CD4-positive, alpha-beta T cell treated with Interleukin-15 for 1 hour (primary cell): ENCODE measurements at regions not wholly inside any gene's neighbourhood (a gene's known extent, or its start where the extent isn't known, plus 50 kb on each side); places are given as distances from the start of the nearest gene placed in this dataset.
"Not testable (repeated sequence)": the region's sequence is repeated elsewhere in the genome, so short reads cannot be mapped to it uniquely, and the experiment has no call there.

Source experiments
- DNase-seq: peaks from one replicate; pipeline ENCODE4 v3.0.0-alpha.2; 2020

DNA sequence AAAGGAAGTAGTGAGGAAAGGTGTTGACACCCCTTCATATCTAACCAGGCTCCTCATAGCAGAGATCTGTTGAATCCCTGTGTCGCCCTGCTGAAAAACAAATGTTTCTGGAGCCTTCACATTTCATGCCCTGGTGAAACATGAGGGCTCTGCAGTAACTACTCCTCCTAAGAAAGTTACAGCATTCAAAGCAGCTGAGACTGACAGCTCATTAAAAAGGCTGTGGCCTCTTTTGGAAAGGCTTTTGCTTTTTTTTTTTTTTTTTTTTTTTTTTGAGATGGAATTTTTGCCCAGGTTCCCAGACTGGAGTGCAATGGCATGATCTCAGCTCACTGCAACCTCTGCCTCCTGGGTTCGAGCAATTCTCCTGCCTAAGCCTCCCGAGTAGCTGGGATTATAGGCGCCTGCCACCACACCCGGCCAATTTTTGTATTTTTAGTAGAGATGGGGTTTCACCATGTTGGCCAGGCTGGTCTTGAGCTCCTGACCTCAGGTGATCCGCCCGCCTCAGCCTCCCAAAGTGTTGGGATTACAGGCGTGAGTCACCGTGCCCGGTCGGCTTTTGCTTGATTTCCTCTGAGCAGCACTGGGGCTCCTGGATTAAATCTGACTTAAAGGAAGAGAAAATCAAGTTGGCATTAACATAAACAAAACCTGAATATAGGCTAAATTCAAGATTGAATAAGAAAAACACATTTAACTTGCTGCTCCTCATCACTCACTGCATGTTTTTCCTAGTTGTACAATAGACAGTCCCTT, 112.9 kb downstream of the PCSK1 start:
- not testable (repeated sequence) for DNase-seq

DNA sequence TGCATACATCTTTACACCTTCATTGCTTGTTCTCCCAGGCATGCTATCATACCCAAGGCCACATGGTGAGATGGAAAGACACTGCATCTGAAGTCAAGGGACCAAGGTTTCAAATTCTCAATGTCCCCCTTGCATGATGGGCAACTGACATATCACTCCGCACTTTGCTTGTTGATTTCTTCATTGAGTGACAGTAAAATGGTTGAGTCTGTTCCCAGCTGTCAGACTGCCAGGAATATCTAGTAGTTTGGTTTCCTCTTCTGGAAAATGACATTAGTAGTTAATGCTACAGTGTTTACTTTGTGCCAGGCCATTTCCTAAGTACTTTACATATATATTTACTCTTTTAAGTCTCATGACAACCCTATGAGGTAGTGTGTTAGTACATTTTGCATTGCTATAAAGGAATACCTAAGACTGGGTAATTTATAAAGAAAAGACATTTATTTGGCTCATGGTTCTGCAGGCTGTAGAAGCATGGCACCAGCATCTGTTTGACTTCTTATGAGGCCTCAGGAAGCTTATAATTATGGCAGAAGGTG, 114.4 kb downstream of the PCSK1 start:
- DNase-seq = no peak

DNA sequence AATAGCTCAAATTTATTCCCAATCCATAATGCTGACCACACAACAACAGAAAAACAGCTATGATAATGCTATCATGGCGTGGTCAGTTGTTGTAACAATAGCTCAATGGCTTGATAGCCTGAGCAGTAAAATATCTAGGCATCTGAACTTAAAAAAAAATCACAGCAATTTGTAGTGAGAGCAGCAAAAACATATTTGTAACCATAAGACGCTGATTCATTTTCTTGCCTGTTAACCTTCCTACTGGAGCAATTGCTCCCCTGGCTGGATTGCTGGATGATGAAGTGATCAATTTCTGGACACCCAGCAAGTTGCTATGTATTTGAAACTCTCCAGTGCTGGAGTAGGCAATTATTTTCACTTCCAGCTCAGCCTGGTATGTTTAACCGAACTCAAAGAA, 115.1 kb downstream of the PCSK1 start:
- DNase-seq = no peak

DNA sequence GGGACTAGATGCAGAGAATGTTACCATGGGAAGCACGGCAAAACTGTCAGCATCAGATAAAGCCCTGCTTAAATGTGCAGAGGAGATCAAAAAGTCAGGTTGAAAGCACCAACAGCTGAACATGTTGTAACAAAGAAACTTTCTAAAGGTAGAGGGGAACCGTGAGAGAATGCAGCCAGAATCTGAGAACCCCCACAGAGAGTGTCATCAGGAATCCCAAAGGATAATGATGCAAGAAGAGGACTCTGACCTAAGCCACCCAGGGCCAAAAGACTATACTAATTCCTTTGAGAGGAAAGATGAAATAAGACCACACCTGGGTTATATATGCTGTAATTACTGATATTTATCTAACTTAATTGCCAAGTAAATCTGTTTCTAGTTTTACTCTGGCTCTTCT, 116.6 kb downstream of the PCSK1 start:
- no peak for DNase-seq

DNA sequence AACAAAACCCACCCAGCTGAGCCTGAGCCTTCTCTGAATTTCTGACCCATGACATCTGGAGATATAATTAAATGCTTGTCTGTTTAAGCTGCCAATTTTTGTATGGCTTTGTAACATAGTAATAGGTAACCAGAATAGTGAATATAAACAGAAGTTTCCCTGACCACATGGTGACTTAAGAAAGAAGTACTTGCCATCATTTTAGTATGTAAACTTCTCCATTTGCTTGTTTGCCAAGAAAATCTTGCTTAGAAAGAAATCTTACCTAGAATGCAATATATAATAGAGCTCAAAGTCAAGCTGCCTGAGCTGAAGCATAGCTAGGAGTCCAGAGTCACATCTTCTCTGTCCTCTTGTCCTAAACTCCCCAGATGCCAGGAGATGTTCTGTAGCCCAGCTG, 117.0 kb downstream of the PCSK1 start:
- no peak for DNase-seq

DNA sequence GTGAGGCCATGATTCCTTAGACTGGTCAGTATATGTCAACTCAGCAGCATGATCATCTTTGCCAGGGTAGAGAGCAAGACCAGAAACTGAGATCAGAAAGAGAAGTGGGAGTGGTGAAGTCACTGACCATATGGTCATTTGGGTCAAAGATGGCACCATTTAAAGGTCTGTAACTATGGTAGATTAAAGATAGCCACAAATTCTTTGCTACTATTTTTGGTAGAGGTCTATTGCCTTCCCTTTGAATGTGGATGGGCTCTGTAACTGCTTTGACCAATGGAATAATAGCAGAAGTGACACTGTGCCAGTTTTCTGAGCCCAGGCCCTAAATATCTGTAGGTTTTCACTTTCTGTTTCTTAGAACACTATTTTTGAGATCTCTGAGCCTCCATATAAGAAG, 117.6 kb downstream of the PCSK1 start:
- DNase-seq = no peak

DNA sequence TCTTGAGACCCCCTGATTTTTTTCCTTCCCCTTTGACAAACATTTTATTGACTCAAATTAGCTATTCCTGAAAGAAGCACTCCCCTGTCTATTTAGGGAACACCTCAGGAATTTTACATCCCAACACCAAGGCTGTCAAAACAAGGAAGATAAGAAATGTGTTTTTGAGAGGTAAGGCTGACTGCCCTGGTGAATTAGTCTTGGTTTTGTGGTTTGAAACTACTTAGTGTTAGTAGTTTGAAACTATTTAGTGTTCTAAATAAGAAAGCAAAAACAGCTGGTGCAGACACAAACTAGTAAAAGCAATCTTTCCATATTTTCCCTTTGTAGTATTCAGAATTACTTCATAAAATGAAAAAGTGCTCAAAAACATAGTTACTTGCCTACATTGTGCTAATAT, 120.7 kb downstream of the PCSK1 start:
- no peak for DNase-seq

DNA sequence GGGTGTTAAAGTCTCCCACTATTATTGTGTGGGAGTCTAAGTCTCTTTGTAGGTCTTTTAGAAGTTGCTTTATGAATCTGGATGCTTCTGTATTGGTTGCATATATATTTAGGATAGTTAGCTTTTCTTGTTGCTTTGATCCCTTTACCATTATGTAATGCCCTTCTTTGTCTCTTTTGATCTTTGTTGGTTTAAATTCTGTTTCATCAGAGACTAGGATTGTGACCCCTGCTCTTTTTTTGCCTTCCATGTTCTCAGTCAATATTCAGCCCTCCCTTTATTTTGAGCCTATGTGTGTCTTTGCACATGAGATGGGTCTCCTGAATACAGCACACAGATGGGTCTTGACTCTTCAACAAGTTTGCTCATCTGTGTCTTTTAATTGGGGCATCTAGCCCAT, 126.0 kb downstream of the PCSK1 start:
- not testable (repeated sequence) for DNase-seq

DNA sequence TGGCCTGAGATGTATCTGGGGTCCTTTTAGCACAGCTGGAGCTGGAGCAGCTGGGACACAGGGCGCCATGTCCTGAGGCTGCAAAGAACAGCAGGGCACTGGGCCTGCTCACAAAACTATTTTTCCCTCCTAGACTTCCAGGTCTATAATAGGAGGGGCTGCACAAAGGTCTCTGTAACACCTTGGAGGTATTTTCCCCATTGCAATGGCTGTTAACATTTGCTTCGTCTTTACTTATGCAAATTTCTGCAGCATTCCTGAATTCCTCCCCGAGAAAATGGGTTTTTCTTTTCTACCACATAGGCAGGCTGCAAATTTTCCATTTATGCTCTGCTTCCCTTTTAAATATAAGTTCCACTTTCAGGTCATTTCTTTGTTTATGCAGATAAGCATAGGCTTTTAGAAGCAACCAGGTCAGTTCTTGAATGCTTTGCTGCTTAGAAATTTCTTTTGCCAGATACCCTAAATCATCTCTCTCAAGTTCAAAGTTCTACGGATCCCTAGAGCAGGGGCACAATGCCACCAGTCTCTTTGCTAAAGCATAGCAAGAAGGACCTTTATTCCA, 130.8 kb downstream of the PCSK1 start:
- no peak for DNase-seq

DNA sequence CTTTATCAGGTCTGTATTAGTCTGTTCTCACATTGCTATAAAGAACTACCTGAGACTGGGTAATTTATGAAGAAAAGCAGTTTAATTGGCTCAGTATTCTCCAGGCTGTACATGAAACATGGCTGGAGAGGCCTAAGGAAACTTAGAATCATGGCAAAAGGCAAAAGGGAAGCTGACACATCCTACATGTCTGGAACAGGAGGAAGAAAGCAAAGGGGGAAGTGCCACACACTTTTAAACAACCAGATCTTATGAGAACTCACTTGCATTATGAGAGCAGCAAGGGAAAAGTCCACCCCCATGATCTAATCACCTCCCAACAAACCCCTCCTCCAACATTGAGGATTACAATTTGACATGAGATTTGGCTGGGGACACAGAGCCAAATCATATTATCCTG, 132.1 kb downstream of the PCSK1 start:
- no peak for DNase-seq

DNA sequence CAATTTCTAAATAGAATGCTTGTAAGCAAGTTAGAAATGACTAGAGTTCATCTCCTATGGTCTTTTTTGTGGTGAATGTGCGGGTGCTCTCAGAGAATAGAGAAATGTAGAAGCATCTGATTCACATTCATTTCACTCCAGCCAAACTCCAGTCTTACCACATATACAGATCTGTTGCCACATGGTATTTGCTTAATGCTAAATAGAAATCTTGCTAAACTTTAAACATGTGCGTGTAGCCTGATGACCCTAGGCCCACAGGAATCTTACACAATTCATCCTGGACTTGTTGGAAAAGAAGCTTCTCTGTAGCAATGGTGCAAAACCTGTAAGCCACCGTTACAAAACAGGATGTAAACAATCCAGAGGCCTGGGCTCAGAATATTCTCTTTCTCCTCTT, 135.2 kb downstream of the PCSK1 start:
- no peak for DNase-seq

DNA sequence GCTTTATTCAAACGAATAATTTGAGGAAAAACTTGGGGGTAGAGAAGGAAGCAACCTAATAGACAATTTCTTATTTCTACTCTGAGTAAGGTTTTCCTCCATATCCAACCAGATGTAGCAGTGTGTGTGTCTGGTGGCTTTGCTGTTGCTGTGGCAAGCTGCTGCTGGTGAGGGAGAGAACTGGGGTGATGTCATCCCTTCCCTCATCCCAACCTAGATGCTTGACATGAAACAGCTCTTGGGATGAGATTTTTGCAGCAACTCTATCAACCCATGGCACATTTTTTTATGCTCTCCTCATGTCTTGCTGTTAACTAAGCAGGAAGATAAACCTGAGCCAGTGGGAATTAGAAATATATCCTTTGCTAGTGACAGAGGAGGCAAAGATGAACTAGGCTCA, 135.8 kb downstream of the PCSK1 start:
- DNase-seq = no peak

DNA sequence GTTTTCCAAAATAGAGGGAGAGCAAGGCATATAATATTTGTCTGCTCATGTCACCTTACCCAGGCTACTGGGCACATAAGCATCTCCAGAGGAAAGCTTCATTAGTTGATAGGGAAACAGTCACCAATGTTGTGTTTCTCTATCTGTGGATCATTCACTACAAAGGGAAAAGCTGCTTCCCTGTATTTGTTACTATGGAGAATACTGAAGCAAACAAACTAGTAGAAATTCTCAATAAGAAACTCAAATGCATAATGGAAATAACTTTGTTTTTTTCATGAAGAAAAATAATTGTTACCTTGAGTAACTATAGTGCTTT, 138.2 kb downstream of the PCSK1 start:
- DNase-seq = no peak

DNA sequence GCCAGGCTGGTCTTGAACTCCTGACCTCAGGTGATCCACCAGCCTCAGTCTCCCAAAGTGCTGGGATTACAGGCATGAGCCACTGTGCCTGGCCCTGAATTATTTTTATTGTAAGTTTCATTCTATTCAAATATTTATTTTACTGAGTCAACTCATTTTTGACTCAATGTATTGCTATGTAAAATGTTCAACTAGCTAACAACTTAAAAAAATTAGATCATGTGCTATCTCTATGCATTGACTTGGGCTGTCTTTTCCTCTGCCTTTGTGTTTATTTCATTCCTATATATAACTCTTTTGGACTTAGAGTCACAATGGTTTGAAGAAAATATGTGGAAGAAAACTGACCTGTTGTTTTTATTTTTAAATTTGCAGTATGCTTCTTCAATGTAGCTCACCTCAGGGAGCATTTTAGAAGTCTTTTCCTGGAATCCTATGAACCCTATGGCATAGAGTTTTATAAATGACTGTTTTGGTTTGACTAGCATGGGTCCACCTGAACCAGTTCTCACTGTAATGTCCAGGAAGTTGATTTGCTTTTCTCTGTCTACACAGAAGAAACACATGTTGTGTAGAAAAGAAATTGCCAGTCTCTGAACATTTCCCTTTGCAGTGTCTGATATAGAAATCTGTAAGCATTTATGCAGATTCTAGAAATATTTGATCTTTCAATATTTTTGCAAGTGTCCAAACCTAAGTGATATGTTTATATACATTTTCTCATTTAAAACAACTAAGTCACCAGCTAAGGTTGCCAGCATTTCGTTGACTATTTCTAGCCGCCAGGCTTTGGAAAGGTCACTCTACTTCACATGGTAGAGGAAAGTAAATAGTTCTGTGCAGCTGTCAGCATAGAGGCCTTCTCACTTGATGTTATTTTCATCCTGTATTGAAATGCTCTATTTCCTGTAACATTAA, 138.8 kb downstream of the PCSK1 start:
- no peak for DNase-seq

DNA sequence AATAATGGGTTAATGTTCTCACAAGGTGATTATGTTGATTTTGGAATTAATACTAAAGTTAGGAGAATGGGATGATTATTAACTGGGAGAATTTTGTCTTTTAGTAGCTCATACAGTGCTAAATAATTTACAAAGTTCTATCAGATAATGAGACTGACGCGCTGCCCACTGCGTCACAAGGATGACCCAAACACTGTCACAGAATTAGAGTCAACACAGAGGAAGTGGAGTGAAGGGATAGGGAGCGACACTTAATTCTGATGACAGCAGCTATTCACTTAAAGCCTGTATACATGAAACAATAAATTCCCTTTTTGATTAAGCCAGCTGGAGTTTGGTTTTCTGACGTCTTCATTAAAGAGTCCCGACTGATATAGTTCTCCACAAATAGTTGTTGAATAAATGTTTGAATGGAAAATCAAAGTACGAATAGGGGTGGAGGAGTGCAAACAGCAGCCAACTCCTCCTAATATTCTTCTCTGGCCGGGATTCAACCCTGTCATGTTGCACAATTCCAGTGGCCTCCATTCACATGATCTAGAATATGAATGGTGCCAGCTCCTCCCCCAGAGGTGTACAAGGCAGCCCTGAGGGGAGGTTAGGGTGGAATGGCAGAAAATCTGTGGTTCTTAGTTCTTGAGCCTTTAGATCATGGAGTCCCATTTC, 140.3 kb downstream of the PCSK1 start:
- no peak for DNase-seq

DNA sequence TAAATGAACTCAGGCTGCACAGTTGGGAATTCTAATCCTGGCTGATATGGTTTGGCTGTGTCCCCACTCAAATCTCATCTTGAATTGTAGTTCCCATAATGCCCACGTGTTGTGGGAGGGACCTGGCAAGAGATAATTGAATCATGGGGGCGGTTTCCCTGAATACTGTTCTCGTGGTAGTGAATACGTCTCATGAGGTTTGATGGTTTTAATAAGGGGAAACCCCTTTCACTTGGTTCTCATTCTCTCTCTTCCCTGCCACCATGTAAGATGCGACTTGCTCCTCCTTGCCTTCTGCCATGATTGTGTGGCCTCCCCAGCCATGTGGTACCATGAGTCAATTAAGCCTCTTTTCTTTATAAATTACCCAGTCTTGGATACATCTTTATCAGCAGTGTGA, 143.8 kb downstream of the PCSK1 start:
- not testable (repeated sequence) for DNase-seq

DNA sequence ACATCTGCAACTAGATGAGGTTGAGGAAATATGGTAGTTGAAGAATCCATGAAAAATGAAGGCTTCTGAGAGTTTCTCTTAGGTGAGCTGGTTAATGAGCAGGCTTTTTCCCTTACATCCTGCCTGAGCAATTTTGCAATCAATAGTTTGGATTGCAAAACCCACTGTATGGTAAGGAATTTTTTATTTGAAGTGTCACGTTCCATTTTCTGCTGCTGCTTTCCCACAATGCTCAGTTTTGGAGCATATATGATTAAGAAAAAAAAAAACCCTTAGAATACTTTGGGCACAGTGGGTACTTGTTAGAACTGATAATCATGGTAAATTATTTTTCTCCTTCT, 144.2 kb downstream of the PCSK1 start:
- no peak for DNase-seq

DNA sequence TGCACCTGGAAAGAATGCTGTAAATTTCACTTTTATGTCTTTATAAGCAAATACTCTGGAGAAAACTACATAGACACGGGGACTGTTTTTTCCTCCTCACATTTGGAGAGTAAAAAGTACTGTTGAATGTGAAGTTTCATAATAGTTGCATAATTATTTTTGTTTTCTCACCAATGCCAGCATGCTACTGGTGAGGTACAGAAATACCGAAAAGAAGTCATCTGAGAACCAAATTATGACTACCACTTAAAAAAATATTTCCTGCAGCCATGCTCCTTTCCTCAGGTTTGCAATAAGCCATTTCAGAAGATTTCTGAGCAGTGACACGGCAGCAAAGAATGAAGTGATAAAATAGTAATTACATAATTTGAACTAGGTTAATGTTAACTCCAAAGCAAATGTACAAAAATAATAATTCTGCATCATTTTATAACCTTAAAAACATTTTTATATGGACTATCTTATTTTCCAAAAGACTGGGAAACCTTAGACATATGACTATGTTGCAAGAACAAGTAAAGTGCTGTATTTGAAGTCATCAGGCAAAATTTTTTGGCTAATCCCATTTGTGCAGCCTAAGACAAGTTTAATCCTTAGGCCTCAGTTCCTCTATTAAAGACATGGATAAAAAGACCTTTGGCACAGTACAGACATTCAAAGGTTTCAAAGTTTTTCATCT, 144.7 kb downstream of the PCSK1 start:
- no peak for DNase-seq

DNA sequence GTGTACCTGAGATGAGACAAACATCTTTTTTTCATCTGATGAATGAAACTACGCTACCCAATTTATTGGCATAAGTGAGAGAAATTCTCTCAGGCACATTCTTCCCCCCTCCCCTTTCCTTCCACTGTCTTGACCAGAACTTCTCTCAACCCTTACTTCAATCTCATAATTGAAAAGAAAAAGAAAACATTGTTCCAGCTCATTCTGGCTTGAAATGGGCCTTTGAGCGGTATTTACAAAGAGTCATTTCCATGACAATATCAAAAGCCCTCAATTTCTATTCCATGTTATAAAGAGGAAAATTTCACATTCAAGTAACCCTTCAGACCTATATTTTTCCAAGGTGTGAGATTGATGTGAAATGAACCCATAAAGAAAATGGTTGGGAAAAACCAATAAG, 145.9 kb downstream of the PCSK1 start:
- DNase-seq = no peak

DNA sequence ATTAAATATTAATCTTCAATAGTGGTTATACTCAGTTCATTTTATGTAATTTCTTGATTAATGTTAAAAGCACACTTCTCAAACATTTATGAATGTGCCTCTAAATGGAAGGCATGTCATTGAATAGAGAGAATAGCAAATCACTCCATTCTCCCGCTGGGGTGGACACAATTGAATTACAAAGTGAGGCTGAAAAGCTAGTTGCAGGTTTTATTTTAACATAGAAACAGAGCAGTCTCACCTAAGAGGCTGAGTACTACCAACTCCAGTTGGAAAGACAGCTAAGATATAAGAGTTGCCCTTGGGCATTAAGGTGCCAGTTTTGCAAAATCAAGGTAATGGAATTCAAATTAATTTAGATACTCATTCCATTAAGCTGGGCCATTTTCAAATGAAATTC, 147.2 kb downstream of the PCSK1 start:
- DNase-seq = no peak

DNA sequence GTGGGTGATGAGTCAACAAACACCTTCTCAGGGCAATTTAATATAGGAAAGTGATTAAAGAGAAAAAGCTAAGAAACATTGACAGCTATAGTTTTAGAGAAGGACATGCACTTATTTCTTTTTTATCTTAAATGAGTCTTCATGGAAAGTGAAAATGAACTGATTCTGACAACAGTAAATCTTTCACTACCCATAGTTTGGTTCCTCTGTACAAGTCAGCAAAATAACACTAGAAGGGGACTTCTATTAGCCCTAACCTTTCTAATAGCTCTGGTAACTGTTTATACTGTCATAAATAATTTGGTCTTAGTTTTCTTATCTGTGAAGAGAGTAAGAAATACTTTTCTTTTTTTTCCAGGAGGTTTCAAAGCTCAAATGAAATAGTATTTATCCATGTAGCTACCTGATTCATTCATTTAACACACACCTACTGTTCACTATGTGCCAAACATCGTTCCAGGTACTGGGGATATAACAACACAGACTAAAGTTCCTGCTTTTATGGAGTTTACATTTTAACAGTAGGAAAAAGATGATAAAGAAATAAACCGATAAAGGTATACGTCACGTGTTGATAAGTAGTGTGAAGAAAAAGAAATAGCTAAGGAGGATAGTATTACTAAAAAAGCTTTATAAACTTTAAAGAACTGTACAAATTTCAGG, 148.2 kb downstream of the PCSK1 start:
- no peak for DNase-seq

DNA sequence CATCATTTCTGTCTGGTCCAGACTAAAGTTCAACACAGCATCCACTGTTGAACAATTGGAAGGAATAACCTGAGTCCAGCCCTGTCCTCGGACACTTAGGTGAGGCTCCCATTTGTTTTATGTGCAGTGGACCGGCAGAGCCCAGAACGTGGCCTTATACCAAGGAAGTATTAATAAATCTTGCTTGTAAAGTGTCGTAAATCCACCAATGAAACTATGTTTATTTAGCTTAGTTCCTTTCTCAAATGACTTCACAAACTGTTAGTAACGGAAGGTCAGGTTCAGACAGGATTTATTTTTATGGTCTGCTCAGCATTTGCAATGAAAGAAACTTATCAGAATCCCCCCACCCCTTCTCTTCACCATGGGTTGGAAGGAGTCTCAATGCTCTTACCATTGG, 149.5 kb downstream of the PCSK1 start:
- no peak for DNase-seq
